Mesendoderm (in vitro differentiated cells): ENCODE measurements at regions not wholly inside any gene's neighbourhood (a gene's known extent, or its start where the extent isn't known, plus 50 kb on each side); places are given as distances from the start of the nearest gene placed in this dataset.

Experiments used
- DNase-seq: peaks from one replicate; pipeline ENCODE4 v3.0.0; 2013
- H2AK5ac ChIP-seq: 2 replicates; pipeline ENCODE4 v1.6.1; 2013; ENCODE audit warnings: low read length, inconsistent platforms
- H2BK120ac ChIP-seq: 2 replicates; pipeline ENCODE4 v1.6.1; 2013; ENCODE audit warnings: low read depth, mild to moderate bottlenecking, low read length, moderate library complexity, mixed read lengths
- H2BK15ac ChIP-seq: replicated peaks from 2 replicates; pipeline ENCODE4 v1.6.1; 2013; ENCODE audit warnings: low read depth, mild to moderate bottlenecking, moderate library complexity
- H2BK5ac ChIP-seq: 2 replicates; pipeline ENCODE4 v1.6.1; 2013; ENCODE audit warnings: low read length, inconsistent platforms
- H3K18ac ChIP-seq: 2 replicates; pipeline ENCODE4 v1.6.1; 2013; ENCODE audit warnings: mild to moderate bottlenecking, low read length, mixed read lengths
- H3K23ac ChIP-seq: one replicate; pipeline ENCODE4 v1.6.1; 2013; ENCODE audit warnings: low read length
- H3K27ac ChIP-seq: 2 replicates; pipeline ENCODE4 v1.5.1; 2013; ENCODE audit warnings: low read depth, mild to moderate bottlenecking, inconsistent platforms, low read length, moderate library complexity
- H3K27me3 ChIP-seq: 2 replicates; pipeline ENCODE4 v1.6.1; 2013; ENCODE audit warnings: low read length, control low read depth, mild to moderate bottlenecking, inconsistent platforms; ENCODE audit not compliant: insufficient read depth, poor library complexity
- H3K36me3 ChIP-seq: 2 replicates; pipeline ENCODE4 v1.6.1; 2013; ENCODE audit warnings: low read length, inconsistent platforms; ENCODE audit not compliant: control insufficient read depth, insufficient read depth
- H3K4ac ChIP-seq: one replicate; pipeline ENCODE4 v1.6.1; 2013; ENCODE audit warnings: low read depth, mild to moderate bottlenecking, low read length, moderate library complexity
- H3K4me1 ChIP-seq: 2 replicates; pipeline ENCODE4 v1.6.1; 2013; ENCODE audit warnings: low read depth, low read length, inconsistent platforms; ENCODE audit not compliant: control insufficient read depth
- H3K4me2 ChIP-seq: 2 replicates; pipeline ENCODE4 v1.6.1; 2013; ENCODE audit warnings: low read length
- H3K4me3 ChIP-seq: 2 replicates; pipeline ENCODE4 v1.5.1; 2013; ENCODE audit warnings: mild to moderate bottlenecking, low read length
- H3K56ac ChIP-seq: one replicate; pipeline ENCODE4 v1.6.1; 2013; ENCODE audit warnings: low read length
- H3K79me1 ChIP-seq: 2 replicates; pipeline ENCODE4 v1.6.1; 2013; ENCODE audit warnings: low read length, inconsistent platforms
- H3K79me2 ChIP-seq: 2 replicates; pipeline ENCODE4 v1.6.1; 2013; ENCODE audit warnings: mild to moderate bottlenecking, low read length; ENCODE audit not compliant: control insufficient read depth, insufficient read depth
- H3K9ac ChIP-seq: 2 replicates; pipeline ENCODE4 v1.6.1; 2013; ENCODE audit warnings: low read length, inconsistent platforms
- H4K5ac ChIP-seq: one replicate; pipeline ENCODE4 v1.6.1; 2013; ENCODE audit warnings: low read length
- H4K8ac ChIP-seq: one replicate; pipeline ENCODE4 v1.6.1; 2013; ENCODE audit warnings: low read depth, mild to moderate bottlenecking, control low read depth, low read length, moderate library complexity
- WGBS: extraction: QIAGEN DNeasy Blood & Tissue Kit; methylation state at CpG from one replicate; pipeline ENCODE4 v1.1.7; 2013; ENCODE audit warnings: low lambda C conversion rate, missing lambda C conversion rate; ENCODE audit not compliant: insufficient coverage; ENCODE audit errors: extremely low coverage; 5-methylcytosine and 5-hydroxymethylcytosine counted together

DNA sequence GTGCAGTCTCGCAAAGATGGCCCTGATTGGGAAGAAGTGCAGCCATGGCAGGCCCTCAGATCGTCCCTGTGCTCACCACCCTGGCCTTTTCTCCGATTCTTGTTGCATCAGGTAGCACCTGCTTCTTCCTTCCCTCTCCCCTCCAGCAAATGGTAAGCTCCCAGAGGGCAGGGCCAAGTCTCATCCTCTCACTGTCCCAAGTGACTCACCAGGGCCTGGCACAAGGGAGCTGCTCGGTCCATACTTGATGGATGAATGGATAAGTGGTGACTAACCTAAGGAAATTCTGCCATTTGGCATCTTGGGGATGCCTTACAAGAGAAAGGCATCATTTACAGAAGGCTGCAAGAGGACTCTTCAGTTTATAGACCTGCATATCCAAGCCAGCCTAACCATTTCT, 84.9 kb downstream of the ZIC5 start:
- H3K27ac ChIP-seq = no peak overlapping the region
- no peak overlapping the region for H3K4me2 ChIP-seq
- H2BK15ac ChIP-seq = no peak overlapping the region
- H3K4me1 ChIP-seq = no peaks in the 10 kb centered on the region
- H3K4me3 ChIP-seq = no peak overlapping the region
- H3K23ac ChIP-seq = no peak overlapping the region
- no CpG with 5 or more reads among the region's 4 CpGs for WGBS
- no peaks in the 10 kb centered on the region for H3K79me2 ChIP-seq
- no peak for DNase-seq
- H3K56ac ChIP-seq = no peak overlapping the region
- no peak overlapping the region for H3K18ac ChIP-seq
- no peaks in the 10 kb centered on the region for H3K27me3 ChIP-seq
- no peak overlapping the region for H3K4ac ChIP-seq
- H3K79me1 ChIP-seq = no peaks in the 10 kb centered on the region
- H4K5ac ChIP-seq = no peak overlapping the region
- H3K9ac ChIP-seq = no peak overlapping the region
- no peak overlapping the region for H2BK5ac ChIP-seq
- H4K8ac ChIP-seq = no peak overlapping the region
- H2BK120ac ChIP-seq = no peak overlapping the region
- H3K36me3 ChIP-seq = no peaks in the 10 kb centered on the region
- no peak overlapping the region for H2AK5ac ChIP-seq

- no peaks in the 10 kb centered on the region for H3K79me2 ChIP-seq
- H2BK15ac ChIP-seq = no peak overlapping the region
- H3K27ac ChIP-seq = no peak overlapping the region
- no peak overlapping the region for H3K18ac ChIP-seq
- no peak overlapping the region for H4K5ac ChIP-seq
- no peak overlapping the region for H2BK120ac ChIP-seq
- no peak overlapping the region for H4K8ac ChIP-seq
- no peak overlapping the region for H3K4me3 ChIP-seq
- no peaks in the 10 kb centered on the region for H3K4me1 ChIP-seq
- H3K4me2 ChIP-seq = no peak overlapping the region
- H3K79me1 ChIP-seq = no peaks in the 10 kb centered on the region
- H3K4ac ChIP-seq = no peak overlapping the region
- no peaks in the 10 kb centered on the region for H3K36me3 ChIP-seq
- no peak overlapping the region for H3K56ac ChIP-seq
- no peak overlapping the region for H2BK5ac ChIP-seq
- H3K27me3 ChIP-seq = no peaks in the 10 kb centered on the region
- H3K9ac ChIP-seq = no peak overlapping the region
- DNase-seq = no peak
- WGBS = no CpG with 5 or more reads among the region's 6 CpGs
- H2AK5ac ChIP-seq = no peak overlapping the region
- no peak overlapping the region for H3K23ac ChIP-seq
Observed at GRCh38 chr13:99884913-99885312, 86.7 kb downstream of the ZIC5 start.

- H3K79me2 ChIP-seq = no peaks in the 10 kb centered on the region
- no peak overlapping the region for H3K9ac ChIP-seq
- H3K56ac ChIP-seq = no peak overlapping the region
- no peak overlapping the region for H3K23ac ChIP-seq
- no peak overlapping the region for H4K8ac ChIP-seq
- DNase-seq = no peak
- H3K4me1 ChIP-seq = no peaks in the 10 kb centered on the region
- H2BK120ac ChIP-seq = no peak overlapping the region
- no peaks in the 10 kb centered on the region for H3K27me3 ChIP-seq
- H2BK5ac ChIP-seq = no peak overlapping the region
- H3K18ac ChIP-seq = no peak overlapping the region
- no peak overlapping the region for H3K4ac ChIP-seq
- H3K79me1 ChIP-seq = no peaks in the 10 kb centered on the region
- H3K4me2 ChIP-seq = no peak overlapping the region
- no peak overlapping the region for H2AK5ac ChIP-seq
- H3K36me3 ChIP-seq = no peaks in the 10 kb centered on the region
- no peak overlapping the region for H4K5ac ChIP-seq
- no peak overlapping the region for H2BK15ac ChIP-seq
- no CpG with 5 or more reads among the region's 2 CpGs for WGBS
- no peak overlapping the region for H3K4me3 ChIP-seq
- H3K27ac ChIP-seq = no peak overlapping the region
Observed at GRCh38 chr13:99883805-99884204, 87.8 kb downstream of the ZIC5 start.

DNA sequence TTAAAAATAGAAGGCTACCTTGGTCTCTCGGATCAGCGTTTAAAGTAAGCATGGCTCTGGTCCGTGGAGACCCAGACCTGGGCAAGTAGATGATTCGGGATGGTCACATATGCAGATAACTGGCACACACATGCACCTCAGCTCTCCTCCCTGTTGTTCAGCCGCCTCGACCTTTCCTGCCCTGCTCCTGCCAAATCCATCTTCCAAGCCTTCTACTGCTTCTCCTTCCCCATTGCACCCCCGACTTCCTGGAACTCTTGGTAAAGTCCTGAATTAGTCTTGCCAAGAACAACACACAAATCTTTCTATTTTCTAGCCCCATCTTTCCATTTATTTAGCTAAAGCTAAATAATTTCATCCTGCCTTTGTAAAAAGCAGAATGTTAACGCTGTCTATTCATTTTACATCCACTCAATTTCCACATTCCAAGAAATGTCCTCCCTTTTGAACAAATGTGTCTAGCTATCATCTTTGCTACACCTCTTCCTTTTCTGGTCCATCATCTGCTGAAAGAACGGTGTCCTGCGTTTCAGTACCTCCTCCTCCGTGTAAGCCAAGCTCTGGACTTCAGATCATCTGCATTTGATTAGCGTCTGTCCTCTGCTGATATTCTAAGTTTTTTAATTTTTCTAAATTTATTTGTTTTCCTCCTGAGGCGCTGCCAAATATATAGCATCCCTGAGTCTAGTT, 92.5 kb downstream of the ZIC5 start:
- Histone ChIP-seq H3K23ac (no peak overlapping the region), H4K5ac (no peak overlapping the region), H3K79me1 (no peaks in the 10 kb centered on the region), H3K56ac (no peak overlapping the region), H3K4me1 (no peaks in the 10 kb centered on the region), H3K4me2 (no peak overlapping the region), H2BK120ac (no peak overlapping the region), H3K18ac (no peak overlapping the region), H3K36me3 (no peaks in the 10 kb centered on the region), H3K9ac (no peak overlapping the region), H4K8ac (no peak overlapping the region), H2BK15ac (no peak overlapping the region), H2AK5ac (no peak overlapping the region), H2BK5ac (no peak overlapping the region), H3K4me3 (no peak overlapping the region), H3K79me2 (no peaks in the 10 kb centered on the region), H3K4ac (no peak overlapping the region), H3K27me3 (no peaks in the 10 kb centered on the region), H3K27ac (no peak overlapping the region)
- WGBS = no CpG with 5 or more reads among the region's 13 CpGs
- no peak for DNase-seq

DNA sequence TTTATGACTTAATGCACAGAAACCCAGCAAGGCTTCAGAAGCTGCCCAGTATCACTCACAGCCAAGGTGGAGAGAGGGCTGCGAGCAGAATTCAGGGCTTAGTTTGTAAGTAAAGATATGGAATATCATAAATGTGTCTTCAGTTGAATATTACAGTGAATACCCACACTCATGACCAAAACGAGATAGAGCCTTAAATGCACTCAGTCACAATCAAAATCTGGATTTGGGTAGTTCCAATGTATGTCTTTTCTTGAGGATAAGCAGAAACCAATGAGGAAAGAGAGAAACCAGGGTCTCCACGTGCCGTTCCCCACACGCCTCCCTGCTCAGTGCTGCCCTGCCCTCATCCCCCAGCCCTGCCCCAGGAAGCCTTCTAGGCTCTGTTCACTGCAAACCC, 94.9 kb downstream of the ZIC5 start:
- no peaks in the 10 kb centered on the region for H3K79me2 ChIP-seq
- no peak overlapping the region for H3K4me3 ChIP-seq
- no peaks in the 10 kb centered on the region for H3K27me3 ChIP-seq
- no peak for DNase-seq
- H4K5ac ChIP-seq = no peak overlapping the region
- no peaks in the 10 kb centered on the region for H3K36me3 ChIP-seq
- no peak overlapping the region for H3K56ac ChIP-seq
- no peak overlapping the region for H3K9ac ChIP-seq
- H3K23ac ChIP-seq = no peak overlapping the region
- no CpG with 5 or more reads among the region's 5 CpGs for WGBS
- no peak overlapping the region for H2BK120ac ChIP-seq
- H3K27ac ChIP-seq = no peak overlapping the region
- H3K4me1 ChIP-seq = no peaks in the 10 kb centered on the region
- no peak overlapping the region for H3K4ac ChIP-seq
- no peak overlapping the region for H2BK15ac ChIP-seq
- no peak overlapping the region for H2BK5ac ChIP-seq
- no peak overlapping the region for H3K18ac ChIP-seq
- no peak overlapping the region for H4K8ac ChIP-seq
- H3K4me2 ChIP-seq = no peak overlapping the region
- no peaks in the 10 kb centered on the region for H3K79me1 ChIP-seq
- H2AK5ac ChIP-seq = no peak overlapping the region

DNA sequence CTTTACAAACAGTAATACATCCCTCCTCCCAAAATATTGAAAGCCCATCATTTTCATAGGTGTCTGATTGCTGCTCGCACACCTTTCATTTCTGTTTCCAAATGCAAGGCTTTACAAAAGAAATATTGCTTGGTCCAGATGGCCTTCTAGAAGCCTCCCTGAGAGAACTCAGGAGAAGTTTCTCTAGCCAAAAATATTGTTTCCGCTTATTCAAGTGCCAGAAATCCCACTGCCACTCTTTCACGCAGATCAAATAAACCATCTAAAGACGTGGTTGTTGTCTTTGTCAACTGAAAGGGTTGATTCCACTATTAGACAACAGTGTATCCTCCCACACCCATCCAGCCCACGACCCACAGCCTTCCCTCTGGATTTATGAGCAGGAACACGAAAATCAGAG, 96.2 kb downstream of the ZIC5 start:
- no peak for DNase-seq
- H3K56ac ChIP-seq = no peak overlapping the region

More for the DNA sequence above, 96.2 kb downstream of the ZIC5 start:
- H3K9ac ChIP-seq = no peak overlapping the region
- no peak overlapping the region for H3K23ac ChIP-seq
- no peak overlapping the region for H3K4me2 ChIP-seq
- H3K18ac ChIP-seq = no peak overlapping the region
- no peak overlapping the region for H4K8ac ChIP-seq
- H3K27ac ChIP-seq = no peak overlapping the region
- no peaks in the 10 kb centered on the region for H3K27me3 ChIP-seq
- H2BK120ac ChIP-seq = no peak overlapping the region
- H3K4ac ChIP-seq = no peak overlapping the region
- no peak overlapping the region for H2BK15ac ChIP-seq
- no peak overlapping the region for H2AK5ac ChIP-seq
- H4K5ac ChIP-seq = no peak overlapping the region
- no peaks in the 10 kb centered on the region for H3K36me3 ChIP-seq
- H3K4me1 ChIP-seq = no peaks in the 10 kb centered on the region
- H3K79me1 ChIP-seq = no peaks in the 10 kb centered on the region
- no peaks in the 10 kb centered on the region for H3K79me2 ChIP-seq
- H2BK5ac ChIP-seq = no peak overlapping the region
- WGBS = no CpG with 5 or more reads among the region's 6 CpGs
- H3K4me3 ChIP-seq = no peak overlapping the region
